Muscle of arm (tissue), 1 donor: ENCODE measurements at regions not wholly inside any gene's neighbourhood (a gene's known extent, or its start where the extent isn't known, plus 50 kb on each side); places are given as distances from the start of the nearest gene placed in this dataset.
"Not testable (repeated sequence)": the region's sequence is repeated elsewhere in the genome, so short reads cannot be mapped to it uniquely, and the experiment has no call there.

Source experiments
- DNase-seq: peaks from one replicate; pipeline ENCODE4 v3.0.0-alpha.2; 2013

DNA sequence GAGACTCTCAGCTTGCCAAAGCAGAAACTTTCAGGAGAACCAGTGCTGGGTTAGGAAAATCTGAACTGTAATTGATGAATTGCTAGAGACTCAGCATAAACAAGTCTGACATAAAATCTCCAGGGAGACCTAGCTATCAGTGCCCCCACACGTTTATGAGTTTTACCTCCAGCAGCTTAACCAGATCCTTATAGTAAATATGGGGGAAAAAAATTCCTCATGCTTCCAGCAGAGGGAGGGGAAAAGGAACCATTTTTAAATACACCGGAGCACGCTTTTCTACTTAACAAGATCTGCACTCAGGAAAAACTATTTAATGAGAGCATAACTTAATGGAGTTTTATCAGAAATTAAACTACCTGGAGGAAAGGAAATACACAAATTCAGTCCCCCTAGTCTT, 1040.7 kb upstream of the INTU start:
- DNase-seq = no peak

DNA sequence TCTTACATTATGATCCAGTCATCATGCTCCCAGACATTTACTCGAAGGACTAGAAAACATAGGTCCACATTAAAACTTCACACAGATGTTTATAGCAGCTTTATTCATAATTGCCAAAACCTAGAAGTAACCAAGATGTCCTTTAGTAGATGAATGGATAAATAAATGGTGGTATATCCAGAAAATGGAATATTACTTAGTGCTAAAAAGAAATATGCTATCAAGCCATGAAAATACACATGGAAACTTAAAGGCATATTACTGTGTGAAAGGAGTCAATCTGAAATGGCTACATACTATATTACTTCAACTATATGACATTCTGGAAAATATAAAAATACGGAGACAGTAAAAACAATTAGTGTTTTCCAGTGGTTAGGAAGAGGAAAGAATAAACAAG, 1039.1 kb upstream of the INTU start:
- DNase-seq = no peak

DNA sequence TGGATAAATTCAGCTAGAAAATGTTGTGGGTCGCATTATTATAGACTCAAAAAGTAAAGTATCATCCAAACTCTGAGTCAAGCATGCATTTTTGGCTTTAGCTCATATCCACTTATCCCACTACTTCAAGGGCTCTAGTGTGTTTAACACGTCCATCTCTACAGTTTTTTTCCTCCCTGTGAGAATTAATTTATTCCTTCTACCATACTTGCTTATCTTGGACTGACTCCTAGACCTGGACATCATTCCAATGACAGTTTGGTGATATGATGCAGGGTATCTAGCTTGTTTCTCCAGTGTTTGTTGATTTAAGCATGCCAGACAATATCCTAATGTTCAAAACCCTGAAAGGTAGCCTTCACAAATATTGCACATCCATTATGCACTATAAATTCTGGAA, 1037.1 kb upstream of the INTU start:
- no peak for DNase-seq

DNA sequence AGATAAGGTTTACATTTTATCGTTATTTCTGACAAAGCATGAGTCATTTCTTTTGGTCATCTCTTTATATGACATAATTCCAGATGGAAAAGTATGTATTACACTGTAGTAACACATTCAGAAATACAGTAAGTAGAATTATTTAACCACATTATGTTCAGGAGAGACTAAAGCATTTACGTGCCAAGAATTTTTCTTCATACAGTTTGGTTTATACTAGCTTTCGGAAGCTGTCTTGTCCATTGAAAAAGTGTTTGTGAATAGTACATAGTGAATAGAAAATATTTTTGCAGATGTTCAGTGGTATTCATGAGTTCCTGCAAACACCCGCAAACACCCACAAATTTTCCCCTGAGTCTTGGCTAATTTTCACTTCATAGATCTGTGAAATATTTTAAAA, 1033.0 kb upstream of the INTU start:
- no peak for DNase-seq

DNA sequence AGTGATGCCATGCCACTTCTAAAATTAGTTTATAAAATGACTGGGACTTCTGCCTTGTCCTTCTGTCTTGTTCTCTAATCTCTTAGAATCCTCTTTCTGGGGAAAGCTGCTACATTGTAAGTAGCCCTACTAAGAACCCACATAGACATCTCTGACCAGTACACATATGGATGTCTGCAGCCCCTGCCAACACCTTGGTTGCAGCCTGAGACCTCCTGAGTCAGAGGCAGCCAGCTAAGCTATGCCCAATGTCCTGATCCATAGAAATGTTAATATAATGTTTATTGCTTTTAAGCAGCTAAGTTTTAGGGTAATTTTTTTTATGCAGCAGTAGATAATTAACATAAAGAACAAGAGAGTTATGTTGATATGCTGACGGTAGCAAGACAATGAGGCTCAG, 1029.5 kb upstream of the INTU start:
- no peak for DNase-seq

GRCh38 chr4:126603825-126604224, 1028.9 kb upstream of the INTU start:
- DNase-seq = no peak

GRCh38 chr4:126604268-126604867, 1028.4 kb upstream of the INTU start:
- DNase-seq = peak; percentile 44

DNA sequence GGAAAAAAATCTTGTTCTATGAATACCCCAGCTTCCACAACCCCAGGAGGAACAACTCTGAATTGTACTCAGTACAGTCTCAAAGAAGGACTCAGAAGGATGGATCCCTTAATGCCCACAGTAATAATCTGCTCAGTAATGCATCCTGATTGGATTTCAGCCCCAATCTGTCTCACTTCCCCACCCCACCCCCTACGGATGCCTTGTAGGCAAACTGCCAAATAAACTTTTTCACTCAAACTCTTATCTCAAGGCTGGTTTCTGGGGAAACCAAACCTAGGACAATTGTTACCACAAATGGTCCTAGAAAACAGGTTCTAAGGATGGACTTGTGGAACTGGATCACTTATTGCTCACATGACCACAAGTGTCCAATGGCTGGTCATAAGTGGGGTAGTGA, 1021.8 kb upstream of the INTU start:
- no peak for DNase-seq

DNA sequence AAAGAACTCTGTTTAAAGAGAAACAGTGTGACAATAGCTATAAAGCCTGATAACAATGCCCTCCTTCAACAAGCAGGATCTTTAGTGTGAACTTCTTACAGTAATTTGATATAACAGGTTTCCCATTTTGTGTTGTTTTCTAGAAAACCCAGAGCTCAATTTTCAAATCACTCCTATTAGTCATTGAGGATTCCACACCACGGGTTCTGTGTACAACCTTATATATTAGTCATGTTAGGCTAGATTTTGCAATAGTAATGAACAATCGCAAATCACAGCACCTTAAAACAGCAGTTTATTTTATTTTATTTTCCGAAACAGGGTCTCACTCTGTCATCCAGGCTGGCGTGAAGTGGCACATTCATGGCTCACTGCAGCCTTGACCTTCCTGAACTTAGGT, 1020.9 kb upstream of the INTU start:
- no peak for DNase-seq

- DNase-seq = no peak
These were observed 1018.4 kb upstream of the INTU start for GRCh38 chr4:126614356-126614855.

DNA sequence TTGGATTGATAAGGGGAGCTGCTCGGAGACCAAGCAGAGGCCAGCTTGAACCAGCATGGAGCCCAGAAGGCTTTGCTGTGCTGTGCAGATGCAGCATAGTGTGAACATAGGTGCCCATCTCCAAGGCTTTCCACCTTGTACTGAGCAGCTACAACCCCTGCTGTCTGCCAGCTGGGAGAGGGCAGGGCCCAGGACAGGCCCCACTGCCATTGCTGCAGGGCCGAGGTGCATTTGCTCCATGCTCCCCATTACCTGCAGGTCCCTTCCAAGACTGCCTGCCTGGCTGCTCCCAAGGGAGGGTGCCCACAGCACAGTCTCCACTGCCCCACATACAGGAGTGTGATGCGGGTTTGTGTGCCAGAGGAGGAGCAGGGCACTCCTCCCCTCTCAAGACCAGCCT, 1016.0 kb upstream of the INTU start:
- DNase-seq = no peak

DNA sequence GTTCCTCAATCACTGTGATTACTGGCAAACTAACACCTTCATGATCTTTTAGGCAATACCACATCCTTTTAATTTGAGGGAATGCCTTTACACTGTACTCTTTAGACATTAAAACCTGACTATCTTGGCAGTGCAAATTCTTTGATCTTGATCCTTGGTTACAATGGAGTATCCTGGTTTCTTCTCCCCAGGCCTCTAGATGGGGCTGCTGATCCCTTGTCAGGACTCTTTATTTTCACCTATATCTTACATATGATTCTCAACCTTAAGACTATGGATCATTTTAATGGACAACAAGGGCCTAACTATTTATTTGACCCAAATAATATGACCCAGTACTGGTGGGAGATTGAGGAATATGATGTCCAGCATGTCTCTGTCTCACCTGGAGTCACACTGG, 1005.5 kb upstream of the INTU start:
- DNase-seq = no peak

DNA sequence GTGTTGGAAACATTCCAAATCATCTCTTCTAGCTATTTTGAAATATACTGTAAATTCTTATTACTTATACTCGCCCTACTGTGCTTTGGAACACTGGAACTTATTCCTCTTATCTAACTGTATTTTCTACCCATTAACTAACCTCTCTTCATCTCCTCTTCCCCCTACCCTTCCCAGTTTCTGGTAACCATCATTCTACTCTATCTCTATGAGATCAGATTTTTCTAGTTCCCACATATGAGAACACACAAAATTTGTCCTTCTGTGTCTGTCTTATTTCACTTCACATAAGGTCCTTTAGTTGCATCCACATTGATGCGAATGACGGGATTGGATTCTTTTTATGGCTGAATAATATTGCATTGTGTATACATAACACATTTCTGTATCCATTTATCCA, 1003.8 kb upstream of the INTU start:
- DNase-seq = no peak

DNA sequence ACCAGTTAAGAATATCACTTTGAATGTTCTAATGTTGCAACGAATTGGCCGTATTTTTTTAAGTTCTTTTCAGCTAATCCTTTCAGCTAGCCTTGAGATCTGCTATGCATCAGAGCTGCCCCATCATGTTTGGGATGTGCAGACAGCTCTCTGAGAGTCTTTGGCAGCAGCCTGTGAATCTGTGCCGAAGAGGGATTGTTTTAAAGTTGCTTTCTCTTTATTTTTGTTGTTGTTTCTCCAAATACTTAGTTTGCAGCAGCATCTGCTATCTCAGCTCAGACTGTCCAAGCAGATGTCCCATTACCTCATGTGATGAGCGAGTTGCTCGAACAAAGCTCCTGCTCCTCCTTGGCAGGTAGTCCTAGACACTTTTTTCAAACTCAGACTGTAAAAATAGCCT, 1002.5 kb upstream of the INTU start:
- peak; percentile 89 for DNase-seq

GRCh38 chr4:126633306-126633705, 999.5 kb upstream of the INTU start:
- no peak for DNase-seq

DNA sequence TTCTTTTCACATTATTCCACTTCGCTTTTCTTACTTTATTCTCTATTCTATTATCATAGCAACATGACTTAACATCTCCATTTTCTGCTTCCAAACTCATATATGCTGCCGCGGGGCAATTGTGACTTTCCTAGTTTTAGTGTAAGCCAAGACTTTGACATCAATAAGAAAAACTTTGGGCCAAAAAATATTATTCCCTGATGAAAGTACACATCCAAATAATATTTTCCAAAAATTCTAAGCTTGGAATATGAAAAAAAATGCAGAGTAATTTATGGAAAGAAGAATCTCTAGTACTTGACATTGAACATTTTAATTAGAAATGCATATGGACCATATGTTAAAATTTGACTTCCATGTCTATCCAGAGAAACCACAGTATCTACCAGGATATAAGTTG, 995.1 kb upstream of the INTU start:
- DNase-seq = no peak

DNA sequence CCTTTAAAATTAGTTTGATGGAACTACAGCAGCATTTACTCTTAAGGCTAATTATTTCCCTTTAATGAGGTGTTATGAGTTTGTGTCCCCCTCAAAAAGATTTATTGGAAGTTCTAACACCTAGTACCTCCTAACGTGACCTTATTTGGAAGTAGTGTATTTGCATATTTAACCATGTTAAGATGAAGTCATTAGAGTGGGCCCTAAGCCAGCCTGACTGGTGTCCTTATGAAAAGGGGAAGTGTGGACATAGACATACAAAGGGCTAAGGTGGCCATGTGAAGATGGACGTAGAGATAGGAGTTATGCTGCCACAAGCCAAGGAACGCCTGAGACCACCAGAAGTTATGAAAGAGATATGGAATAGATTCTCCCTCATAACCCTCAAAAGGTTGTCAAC, 985.4 kb upstream of the INTU start:
- DNase-seq = no peak

DNA sequence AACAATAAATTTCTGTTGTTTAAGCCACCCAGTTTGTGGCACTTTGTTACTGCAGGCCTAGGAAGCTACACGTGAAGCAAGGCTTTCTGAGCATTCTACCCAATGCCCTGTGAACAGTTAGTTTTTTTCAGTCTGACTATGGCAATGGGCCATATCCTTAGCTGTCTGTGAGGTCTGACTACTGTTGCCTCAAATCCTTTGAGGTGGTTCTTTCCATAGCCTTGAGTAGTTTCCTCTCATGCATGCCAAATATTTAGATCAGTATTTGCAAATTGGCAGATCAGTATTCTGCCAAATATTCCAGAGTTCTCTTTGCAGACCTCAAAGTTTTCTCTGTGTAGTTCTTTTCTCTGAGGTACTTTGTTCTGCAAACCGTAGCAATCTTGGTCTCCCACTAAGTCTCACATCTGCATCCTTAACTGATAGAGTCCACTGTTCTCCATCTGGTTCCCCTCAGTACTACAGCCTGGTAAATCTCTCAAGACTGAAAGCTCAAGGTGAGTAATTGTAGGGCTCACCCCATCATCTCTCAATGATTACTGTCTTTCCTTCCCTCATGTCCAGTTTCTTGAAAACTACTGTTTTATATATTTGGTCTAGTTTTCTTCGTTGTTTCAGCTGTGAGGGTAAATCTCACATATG, 984.9 kb upstream of the INTU start:
- no peak for DNase-seq

- no peak for DNase-seq
These were observed 974.3 kb upstream of the INTU start for GRCh38 chr4:126658411-126658810.

- DNase-seq = no peak
These were observed 971.6 kb upstream of the INTU start for GRCh38 chr4:126661194-126661593.

GRCh38 chr4:126664839-126665238, 967.9 kb upstream of the INTU start:
- no peak for DNase-seq

DNA sequence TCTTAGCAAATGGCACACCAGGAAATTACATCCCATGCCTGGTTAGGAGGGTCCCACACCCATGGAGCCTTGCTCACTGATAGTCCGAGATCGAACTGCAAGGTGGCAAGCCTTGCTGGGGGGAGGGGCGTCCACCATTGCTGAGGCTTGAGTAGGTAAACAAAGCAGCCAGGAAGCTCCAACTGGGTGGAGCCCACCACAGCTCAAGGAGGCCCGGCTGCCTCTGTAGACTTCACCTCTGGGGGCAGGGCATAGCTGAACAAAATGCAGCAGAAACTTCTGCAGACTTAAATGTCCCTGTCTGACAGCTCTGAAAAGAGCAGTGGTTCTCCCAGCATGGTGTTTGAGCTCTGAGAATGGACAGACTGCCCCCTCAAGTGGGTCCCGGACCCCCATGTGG, 962.7 kb upstream of the INTU start:
- not testable (repeated sequence) for DNase-seq

DNA sequence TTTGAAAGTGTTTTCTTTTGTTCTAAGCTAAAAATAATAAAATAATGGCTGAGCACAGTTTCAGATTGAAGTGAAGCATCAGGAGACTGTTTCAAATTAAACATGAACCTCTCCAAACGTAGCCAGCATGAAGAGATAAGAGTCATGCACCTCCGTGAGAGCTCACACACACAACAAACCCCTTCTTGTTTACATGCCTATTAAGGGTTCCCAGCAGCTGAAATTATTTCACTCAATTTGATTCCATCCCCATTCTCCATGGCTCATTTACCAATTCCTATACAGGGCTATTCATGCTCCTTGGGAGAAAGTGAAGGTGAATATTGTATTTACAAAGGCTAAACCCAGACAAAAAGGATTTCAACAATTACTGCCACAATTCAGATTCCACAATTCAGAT, 954.1 kb upstream of the INTU start:
- DNase-seq = no peak

GRCh38 chr4:126679303-126679702, 953.5 kb upstream of the INTU start:
- DNase-seq = no peak
